HepG2 (cell line): ENCODE measurements at regions not wholly inside any gene's neighbourhood (a gene's known extent, or its start where the extent isn't known, plus 50 kb on each side); places are given as distances from the start of the nearest gene placed in this dataset.

ENCODE experiments used
- AFF4 ChIP-seq: sonication (generic); formaldehyde crosslinking; IDR thresholded peaks from 2 replicates; pipeline ENCODE4 v1.4.0; 2020; ENCODE audit warnings: missing genetic modification reagents
- ARID3A ChIP-seq: IDR thresholded peaks from 2 replicates; pipeline ENCODE4 v1.6.1; 2012; ENCODE audit warnings: low read depth, low read length, improper control_type of control experiment
- CEBPG ChIP-seq: IDR thresholded peaks from 2 replicates; pipeline ENCODE4 v1.6.1; 2016
- GATA4 ChIP-seq: sonication (generic); IDR thresholded peaks from 2 replicates; pipeline ENCODE4 v1.6.1; 2016; ENCODE audit warnings: antibody characterized with exemption, low read depth, borderline replicate concordance
- GLI4 ChIP-seq: sonication (generic); formaldehyde crosslinking; IDR thresholded peaks from 2 replicates; pipeline ENCODE4 v1.5.1; 2020; ENCODE audit warnings: missing genetic modification reagents, mild to moderate bottlenecking, moderate library complexity, borderline replicate concordance
- GRHL1 ChIP-seq: sonication (generic); formaldehyde crosslinking; conservative IDR thresholded peaks from 2 replicates; pipeline ENCODE4 v1.8.0; 2022; ENCODE audit warnings: missing genetic modification reagents
- HIVEP1 ChIP-seq: sonication (generic); formaldehyde crosslinking; IDR thresholded peaks from 2 replicates; pipeline ENCODE4 v1.4.0; 2020; ENCODE audit warnings: mild to moderate bottlenecking, missing genetic modification reagents
- HNF1B ChIP-seq: sonication (generic); formaldehyde crosslinking; IDR thresholded peaks from 2 replicates; pipeline ENCODE4 v1.5.1; 2020; ENCODE audit warnings: mild to moderate bottlenecking, moderate library complexity, missing genetic modification reagents
- LCORL ChIP-seq, 2 experiments: fragments of 450-650 bp in 1 of 2; sonication (generic) in 1 of 2; formaldehyde crosslinking in 1 of 2; IDR thresholded peaks; 2 replicates each; pipeline versions ENCODE4 v1.5.0 to v1.6.1; 2017 to 2020; ENCODE audit warnings: antibody characterized with exemption in 1 of 2, missing genetic modification reagents in 1 of 2
- MTF2 ChIP-seq: sonication (generic); formaldehyde crosslinking; IDR thresholded peaks from 2 replicates; pipeline ENCODE4 v1.5.0; 2020; ENCODE audit warnings: missing genetic modification reagents, borderline replicate concordance
- NR0B2 ChIP-seq: sonication (generic); formaldehyde crosslinking; IDR thresholded peaks from 2 replicates; pipeline ENCODE4 v1.4.0; 2020; ENCODE audit warnings: mild to moderate bottlenecking, missing genetic modification reagents
- RBM39 ChIP-seq: fragments of 200-400 bp; formaldehyde crosslinking; IDR thresholded peaks from one replicate; pipeline ENCODE4 v1.6.1; 2018; ENCODE audit warnings: antibody characterized with exemption, mild to moderate bottlenecking, low read depth, low read length; ENCODE audit not compliant: poor library complexity, severe bottlenecking
- RXRB ChIP-seq: IDR thresholded peaks from 2 replicates; pipeline ENCODE4 v1.6.1; 2016; ENCODE audit warnings: borderline replicate concordance, missing genetic modification reagents, missing compliant biosample characterization
- TBX3 ChIP-seq: fragments of 450-650 bp; IDR thresholded peaks from 2 replicates; pipeline ENCODE4 v1.6.1; 2017; ENCODE audit warnings: antibody characterized with exemption, mild to moderate bottlenecking, inconsistent platforms, borderline replicate concordance
- ZNF329 ChIP-seq: sonication (generic); formaldehyde crosslinking; IDR thresholded peaks from 2 replicates; pipeline ENCODE4 v1.9.0; 2021; ENCODE audit warnings: low read depth, mild to moderate bottlenecking, missing genetic modification reagents
- ZNF451 ChIP-seq: sonication (generic); formaldehyde crosslinking; IDR thresholded peaks from 2 replicates; pipeline ENCODE4 v1.5.0; 2020; ENCODE audit warnings: mild to moderate bottlenecking, missing genetic modification reagents
- ZNF598 ChIP-seq: sonication (generic); formaldehyde crosslinking; IDR thresholded peaks from 2 replicates; pipeline ENCODE4 v1.5.1; 2020; ENCODE audit warnings: mild to moderate bottlenecking, missing genetic modification reagents, borderline replicate concordance
- ZNF747 ChIP-seq: sonication (generic); formaldehyde crosslinking; IDR thresholded peaks from 2 replicates; pipeline ENCODE4 v1.8.1; 2023; ENCODE audit warnings: missing genetic modification reagents, mild to moderate bottlenecking, borderline replicate concordance
- ZNF841 ChIP-seq: sonication (generic); formaldehyde crosslinking; IDR thresholded peaks from 2 replicates; pipeline ENCODE4 v1.8.1; 2023; ENCODE audit warnings: missing genetic modification reagents, borderline replicate concordance

GRCh38 chr3:72150634-72151412 lies 365.9 kb upstream of the PROK2 start (continued):
- TF ChIP-seq AFF4 (CRISPR knock-in tag) (no peak), ZNF329 (CRISPR knock-in tag) (no peak), ARID3A (peak; percentile 62), NR0B2 (CRISPR knock-in tag) (no peak), GATA4 (0 out of 2 replicates have a peak, but pooled peaks have one; percentile 41), MTF2 (CRISPR knock-in tag) (no peak; the same call in 1 of the 2 replicates), HNF1B (peak; percentile 89), CEBPG (CRISPR knock-in tag) (0 out of 2 replicates have a peak, but pooled peaks have one; percentile 43), ZNF841 (CRISPR knock-in tag) (no peak), ZNF451 (CRISPR knock-in tag) (no peak), RXRB (CRISPR knock-in tag) (peak; percentile 47), ZNF747 (CRISPR knock-in tag) (0 out of 2 replicates have a peak, but pooled peaks have one; percentile 5), TBX3 (no peak), GRHL1 (no peak), LCORL (IDR thresholded peaks at IDR 0.05) (no peak), LCORL (CRISPR knock-in tag; IDR thresholded peaks at IDR 0.05) (no peak; the same call in 1 of the 2 replicates), ZNF598 (0 out of 2 replicates have a peak, but pooled peaks have one; percentile 37), RBM39 (no peak), GLI4 (CRISPR knock-in tag) (no peak), HIVEP1 (CRISPR knock-in tag) (no peak)
